ENCODE measurements at regions not wholly inside any gene's neighbourhood (a gene's known extent, or its start where the extent isn't known, plus 50 kb on each side); places are given as distances from the start of the nearest gene placed in this dataset.

- TF ChIP-seq POLR2A (IDR thresholded peaks at IDR 0.05; ENCODE audit: low read length): no peak
- no peak for TF ChIP-seq GATA1 (IDR thresholded peaks at IDR 0.05; ENCODE audit: low read depth, low read length)
Observed at GRCh38 chr13:71251292-71251951, 615.6 kb downstream of the DACH1 start.

All from erythroblast (primary cell).